GM12878 (cell line): ENCODE measurements at regions not wholly inside any gene's neighbourhood (a gene's known extent, or its start where the extent isn't known, plus 50 kb on each side); places are given as distances from the start of the nearest gene placed in this dataset.

Source experiments
- ATAC-seq: fragments of 200-7000 bp; cut with Tn5 transposase; 3 replicates; pipeline ENCODE4 v1.9.1; 2020; ENCODE audit warnings: mild to moderate bottlenecking, moderate library complexity
- BruUV-seq: library from RNA; stranded (reverse); fragments of 400-500 nt; replicated peaks from 2 replicates; lab custom pipeline; 2021; lab: Mats Ljungman, UMichigan
- CTCF ChIA-PET: fragments of 300-600 bp; sonication (Branson Sonifier 250); formaldehyde crosslinking; extraction: SDS; loops from one replicate; lab custom pipeline; 2021; ENCODE audit warnings: inconsistent platforms; lab: Yijun Ruan, JAX
- POLR2A ChIA-PET: fragments of 350-600 bp; formaldehyde crosslinking; extraction: SDS; loops from one replicate; lab custom pipeline; 2021; ENCODE audit warnings: inconsistent platforms; lab: Charles Lee
- RAD21 ChIA-PET: fragments of 300-600 bp; sonication (Branson Sonifier 250); formaldehyde crosslinking; loops from one replicate; lab custom pipeline; 2023; ENCODE audit warnings: antibody characterized with exemption; ENCODE audit not compliant: unreplicated experiment; lab: Charles Lee
- SMC1A ChIA-PET: fragments of 300-600 bp; sonication (Branson Sonifier 250); formaldehyde crosslinking; loops from one replicate; lab custom pipeline; 2023; ENCODE audit not compliant: unreplicated experiment, uncharacterized antibody; lab: Charles Lee
- DNase-seq: peaks from one replicate; pipeline ENCODE4 v3.0.0-alpha.2; 2011; ENCODE audit warnings: low read depth, low spot score
- FAIRE-seq: peaks from 3 replicates; lab custom pipeline; 2011; peaks lifted over from hg19 to GRCh38; lab: Jason Lieb, UNC
- H2AFZ ChIP-seq: 2 replicates; pipeline ENCODE4 v1.6.0; 2011; ENCODE audit warnings: low read depth, low read length, control low read depth; ENCODE audit not compliant: control insufficient read depth
- H3K27ac ChIP-seq: 2 replicates; pipeline ENCODE4 v1.5.1; 2011; ENCODE audit warnings: control low read depth; ENCODE audit not compliant: control insufficient read depth, insufficient read depth
- H3K27me3 ChIP-seq, 2 experiments: replicated peaks in 1 of 2; 2 replicates each; pipeline versions ENCODE4 v1.6.0 to v1.6.1; 2011; ENCODE audit warnings: low read length in 1 of 2; ENCODE audit not compliant: control insufficient read depth in 2 of 2, insufficient read depth in 2 of 2
- H3K36me3 ChIP-seq, 2 experiments: 2 replicates each; pipeline ENCODE4 v1.5.1; 2011; ENCODE audit warnings: low read length in 1 of 2; ENCODE audit not compliant: control insufficient read depth in 2 of 2, insufficient read depth in 2 of 2
- H3K4me1 ChIP-seq: 2 replicates; pipeline ENCODE4 v1.6.1; 2011; ENCODE audit warnings: mild to moderate bottlenecking, low read length, moderate library complexity, mixed read lengths; ENCODE audit not compliant: control insufficient read depth, insufficient read depth
- H3K4me2 ChIP-seq: 2 replicates; pipeline ENCODE4 v1.6.0; 2011; ENCODE audit warnings: control low read depth; ENCODE audit not compliant: control insufficient read depth, insufficient read depth
- H3K4me3 ChIP-seq: fragments of 200-600 bp; sonication (generic); 2 replicates; pipeline ENCODE4 v1.5.1; 2016
- H3K79me2 ChIP-seq: 2 replicates; pipeline ENCODE4 v1.6.0; 2011; ENCODE audit warnings: low read length; ENCODE audit not compliant: control insufficient read depth, insufficient read depth
- H3K9ac ChIP-seq: 2 replicates; pipeline ENCODE4 v1.8.0; 2011; ENCODE audit warnings: low read length, control low read depth, mixed read lengths; ENCODE audit not compliant: control insufficient read depth, insufficient read depth
- H3K9me3 ChIP-seq: replicated peaks from 3 replicates; pipeline ENCODE4 v1.5.1; 2011; ENCODE audit warnings: mild to moderate bottlenecking, low read length; ENCODE audit not compliant: control insufficient read depth, insufficient read depth
- H4K20me1 ChIP-seq: 2 replicates; pipeline ENCODE4 v1.6.0; 2011; ENCODE audit not compliant: control insufficient read depth, insufficient read depth
- BRCA1 ChIP-seq: IDR thresholded peaks from 2 replicates; pipeline ENCODE4 v1.6.1; 2011; ENCODE audit warnings: low read depth, low read length, improper control_type of control experiment
- DPF2 ChIP-seq: fragments of 450-650 bp; IDR thresholded peaks from 2 replicates; pipeline ENCODE4 v1.6.1; 2017; ENCODE audit warnings: mild to moderate bottlenecking
- FOXK2 ChIP-seq: fragments of 450-650 bp; IDR thresholded peaks from 2 replicates; pipeline ENCODE4 v1.6.1; 2017; ENCODE audit warnings: mild to moderate bottlenecking, moderate library complexity
- KAT2A ChIP-seq: conservative IDR thresholded peaks from 2 replicates; pipeline ENCODE4 v1.6.1; 2011; ENCODE audit warnings: low read depth, low read length; ENCODE audit not compliant: control insufficient read depth
- KDM1A ChIP-seq: fragments of 200-600 bp; sonication (generic); IDR thresholded peaks from 2 replicates; pipeline ENCODE4 v1.6.1; 2016; ENCODE audit warnings: borderline replicate concordance
- LARP7 ChIP-seq: fragments of 450-650 bp; IDR thresholded peaks from 2 replicates; pipeline ENCODE4 v1.6.1; 2017; ENCODE audit warnings: mild to moderate bottlenecking
- MYB ChIP-seq: fragments of 150-350 bp; IDR thresholded peaks from 2 replicates; pipeline ENCODE4 v1.6.1; 2014; ENCODE audit warnings: mild to moderate bottlenecking, low read depth, low read length, borderline replicate concordance
- NRF1 ChIP-seq: conservative IDR thresholded peaks from 2 replicates; pipeline ENCODE4 v1.6.1; 2011; ENCODE audit warnings: mild to moderate bottlenecking, low read depth, low read length, improper control_type of control experiment
- PAX8 ChIP-seq: fragments of 450-650 bp; IDR thresholded peaks from 2 replicates; pipeline ENCODE4 v1.6.1; 2017; ENCODE audit warnings: mild to moderate bottlenecking, moderate library complexity
- RCOR1 ChIP-seq: conservative IDR thresholded peaks from 2 replicates; pipeline ENCODE4 v1.6.1; 2012; ENCODE audit warnings: low read depth, low read length, improper control_type of control experiment
- SRF ChIP-seq, 2 experiments: IDR thresholded peaks; 2 replicates each; pipeline ENCODE4 v1.6.1; 2011; ENCODE audit warnings: low read depth in 2 of 2, low read length in 2 of 2, mild to moderate bottlenecking in 1 of 2, moderate library complexity in 1 of 2
- TAF1 ChIP-seq: IDR thresholded peaks from 2 replicates; pipeline ENCODE4 v1.6.1; 2011; ENCODE audit warnings: mild to moderate bottlenecking, low read depth, low read length, borderline replicate concordance
- ZNF207 ChIP-seq: fragments of 450-650 bp; IDR thresholded peaks from 2 replicates; pipeline ENCODE4 v1.6.1; 2014; ENCODE audit warnings: antibody characterized with exemption, mild to moderate bottlenecking, borderline replicate concordance
- ZNF24 ChIP-seq: fragments of 450-650 bp; IDR thresholded peaks from 2 replicates; pipeline ENCODE4 v1.6.1; 2017; ENCODE audit warnings: antibody characterized with exemption, mild to moderate bottlenecking
- in situ Hi-C: fragments of 300-500 bp; cut with MboI; formaldehyde crosslinking; loops from 9 replicates; pipeline ENCODE4 v1.14.3; 2018; ENCODE audit warnings: mixed read lengths
- intact Hi-C: fragments of 100-400 bp; cut with micrococcal nuclease; formaldehyde crosslinking; loops from one replicate; pipeline ENCODE4 v1.14.2; 2022; ENCODE audit not compliant: unreplicated experiment
- TF ChIP-seq, protein P1 (sequence below): IDR thresholded peaks from 2 replicates; pipeline ENCODE4 v1.6.1; 2012; ENCODE audit warnings: low read depth, low read length, improper control_type of control experiment
- TF ChIP-seq, protein P2 (sequence below): fragments of 450-650 bp; conservative IDR thresholded peaks from 2 replicates; pipeline ENCODE4 v1.6.1; 2017; ENCODE audit warnings: mild to moderate bottlenecking, moderate library complexity
- TF ChIP-seq, protein P3 (sequence below): fragments of 150-350 bp; IDR thresholded peaks from 2 replicates; pipeline ENCODE4 v1.6.1; 2016; ENCODE audit warnings: low read depth, low read length
- TF ChIP-seq, protein P4 (sequence below), 3 experiments: IDR thresholded peaks in 2 of 3; conservative IDR thresholded peaks in 1 of 3; 2 replicates each; pipeline ENCODE4 v1.5.1; 2011; ENCODE audit warnings: low read depth in 3 of 3, low read length in 3 of 3, mild to moderate bottlenecking in 3 of 3, control low read depth in 2 of 3, moderate library complexity in 2 of 3, inconsistent platforms in 1 of 3, mixed read lengths in 1 of 3; ENCODE audit not compliant: control insufficient read depth in 2 of 3, insufficient read depth in 1 of 3; ENCODE audit errors: extremely low read depth in 1 of 3

DNA sequence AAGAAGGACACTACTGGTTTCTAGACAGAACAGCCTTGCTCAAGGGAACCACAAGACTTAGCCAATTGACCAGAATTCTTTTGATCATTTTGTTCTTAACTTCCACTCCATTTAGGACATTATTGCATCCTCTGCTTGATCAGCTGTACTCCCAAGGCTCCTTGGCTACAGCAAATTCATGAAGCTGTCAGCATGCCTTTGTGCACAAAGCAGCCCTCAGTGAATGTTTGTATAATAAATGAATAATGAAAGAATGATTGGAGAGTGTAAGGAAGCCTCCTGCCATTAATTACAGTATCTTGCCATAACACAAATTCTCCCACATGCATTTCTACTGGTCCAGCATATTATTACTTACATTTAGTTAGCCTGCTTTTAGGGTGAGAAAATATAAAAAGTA, 449.6 kb downstream of the SLCO4C1 start:
- Histone ChIP-seq H3K9me3 (no peaks in the 10 kb centered on the region), H3K4me2 (no peak overlapping the region), H4K20me1 (no peaks in the 10 kb centered on the region), H3K27me3 (no peaks in the 10 kb centered on the region), H3K79me2 (no peaks in the 10 kb centered on the region), H3K9ac (no peak overlapping the region), H2AFZ (no peak overlapping the region), H3K4me1 (no peaks in the 10 kb centered on the region), H3K36me3 (no peaks in the 10 kb centered on the region), H3K27ac (no peak overlapping the region), H3K4me3 (no peak overlapping the region)
- TF ChIP-seq MYB: no peak
- no peak for TF ChIP-seq FOXK2
- TF ChIP-seq SRF (IDR thresholded peaks at IDR 0.05; ENCODE audit: low read depth in 2 of 2, low read length in 2 of 2): no peak
- no peak for TF ChIP-seq ZNF24
- no peak for TF ChIP-seq RCOR1
- TF ChIP-seq, protein P1, sequence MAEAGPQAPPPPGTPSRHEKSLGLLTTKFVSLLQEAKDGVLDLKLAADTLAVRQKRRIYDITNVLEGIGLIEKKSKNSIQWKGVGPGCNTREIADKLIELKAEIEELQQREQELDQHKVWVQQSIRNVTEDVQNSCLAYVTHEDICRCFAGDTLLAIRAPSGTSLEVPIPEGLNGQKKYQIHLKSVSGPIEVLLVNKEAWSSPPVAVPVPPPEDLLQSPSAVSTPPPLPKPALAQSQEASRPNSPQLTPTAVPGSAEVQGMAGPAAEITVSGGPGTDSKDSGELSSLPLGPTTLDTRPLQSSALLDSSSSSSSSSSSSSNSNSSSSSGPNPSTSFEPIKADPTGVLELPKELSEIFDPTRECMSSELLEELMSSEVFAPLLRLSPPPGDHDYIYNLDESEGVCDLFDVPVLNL: no peak
- TF ChIP-seq, protein P2, sequence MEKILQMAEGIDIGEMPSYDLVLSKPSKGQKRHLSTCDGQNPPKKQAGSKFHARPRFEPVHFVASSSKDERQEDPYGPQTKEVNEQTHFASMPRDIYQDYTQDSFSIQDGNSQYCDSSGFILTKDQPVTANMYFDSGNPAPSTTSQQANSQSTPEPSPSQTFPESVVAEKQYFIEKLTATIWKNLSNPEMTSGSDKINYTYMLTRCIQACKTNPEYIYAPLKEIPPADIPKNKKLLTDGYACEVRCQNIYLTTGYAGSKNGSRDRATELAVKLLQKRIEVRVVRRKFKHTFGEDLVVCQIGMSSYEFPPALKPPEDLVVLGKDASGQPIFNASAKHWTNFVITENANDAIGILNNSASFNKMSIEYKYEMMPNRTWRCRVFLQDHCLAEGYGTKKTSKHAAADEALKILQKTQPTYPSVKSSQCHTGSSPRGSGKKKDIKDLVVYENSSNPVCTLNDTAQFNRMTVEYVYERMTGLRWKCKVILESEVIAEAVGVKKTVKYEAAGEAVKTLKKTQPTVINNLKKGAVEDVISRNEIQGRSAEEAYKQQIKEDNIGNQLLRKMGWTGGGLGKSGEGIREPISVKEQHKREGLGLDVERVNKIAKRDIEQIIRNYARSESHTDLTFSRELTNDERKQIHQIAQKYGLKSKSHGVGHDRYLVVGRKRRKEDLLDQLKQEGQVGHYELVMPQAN: no peak
- TF ChIP-seq, protein P3, sequence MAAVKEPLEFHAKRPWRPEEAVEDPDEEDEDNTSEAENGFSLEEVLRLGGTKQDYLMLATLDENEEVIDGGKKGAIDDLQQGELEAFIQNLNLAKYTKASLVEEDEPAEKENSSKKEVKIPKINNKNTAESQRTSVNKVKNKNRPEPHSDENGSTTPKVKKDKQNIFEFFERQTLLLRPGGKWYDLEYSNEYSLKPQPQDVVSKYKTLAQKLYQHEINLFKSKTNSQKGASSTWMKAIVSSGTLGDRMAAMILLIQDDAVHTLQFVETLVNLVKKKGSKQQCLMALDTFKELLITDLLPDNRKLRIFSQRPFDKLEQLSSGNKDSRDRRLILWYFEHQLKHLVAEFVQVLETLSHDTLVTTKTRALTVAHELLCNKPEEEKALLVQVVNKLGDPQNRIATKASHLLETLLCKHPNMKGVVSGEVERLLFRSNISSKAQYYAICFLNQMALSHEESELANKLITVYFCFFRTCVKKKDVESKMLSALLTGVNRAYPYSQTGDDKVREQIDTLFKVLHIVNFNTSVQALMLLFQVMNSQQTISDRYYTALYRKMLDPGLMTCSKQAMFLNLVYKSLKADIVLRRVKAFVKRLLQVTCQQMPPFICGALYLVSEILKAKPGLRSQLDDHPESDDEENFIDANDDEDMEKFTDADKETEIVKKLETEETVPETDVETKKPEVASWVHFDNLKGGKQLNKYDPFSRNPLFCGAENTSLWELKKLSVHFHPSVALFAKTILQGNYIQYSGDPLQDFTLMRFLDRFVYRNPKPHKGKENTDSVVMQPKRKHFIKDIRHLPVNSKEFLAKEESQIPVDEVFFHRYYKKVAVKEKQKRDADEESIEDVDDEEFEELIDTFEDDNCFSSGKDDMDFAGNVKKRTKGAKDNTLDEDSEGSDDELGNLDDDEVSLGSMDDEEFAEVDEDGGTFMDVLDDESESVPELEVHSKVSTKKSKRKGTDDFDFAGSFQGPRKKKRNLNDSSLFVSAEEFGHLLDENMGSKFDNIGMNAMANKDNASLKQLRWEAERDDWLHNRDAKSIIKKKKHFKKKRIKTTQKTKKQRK: no peak
- TF ChIP-seq KDM1A: no peak
- TF ChIP-seq PAX8: no peak
- TF ChIP-seq DPF2: no peak
- no peak for TF ChIP-seq BRCA1
- no peak for TF ChIP-seq LARP7
- TF ChIP-seq NRF1: no peak
- TF ChIP-seq TAF1: no peak
- TF ChIP-seq, protein P4, sequence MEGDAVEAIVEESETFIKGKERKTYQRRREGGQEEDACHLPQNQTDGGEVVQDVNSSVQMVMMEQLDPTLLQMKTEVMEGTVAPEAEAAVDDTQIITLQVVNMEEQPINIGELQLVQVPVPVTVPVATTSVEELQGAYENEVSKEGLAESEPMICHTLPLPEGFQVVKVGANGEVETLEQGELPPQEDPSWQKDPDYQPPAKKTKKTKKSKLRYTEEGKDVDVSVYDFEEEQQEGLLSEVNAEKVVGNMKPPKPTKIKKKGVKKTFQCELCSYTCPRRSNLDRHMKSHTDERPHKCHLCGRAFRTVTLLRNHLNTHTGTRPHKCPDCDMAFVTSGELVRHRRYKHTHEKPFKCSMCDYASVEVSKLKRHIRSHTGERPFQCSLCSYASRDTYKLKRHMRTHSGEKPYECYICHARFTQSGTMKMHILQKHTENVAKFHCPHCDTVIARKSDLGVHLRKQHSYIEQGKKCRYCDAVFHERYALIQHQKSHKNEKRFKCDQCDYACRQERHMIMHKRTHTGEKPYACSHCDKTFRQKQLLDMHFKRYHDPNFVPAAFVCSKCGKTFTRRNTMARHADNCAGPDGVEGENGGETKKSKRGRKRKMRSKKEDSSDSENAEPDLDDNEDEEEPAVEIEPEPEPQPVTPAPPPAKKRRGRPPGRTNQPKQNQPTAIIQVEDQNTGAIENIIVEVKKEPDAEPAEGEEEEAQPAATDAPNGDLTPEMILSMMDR (IDR thresholded peaks at IDR 0.05 in 2 of 3, conservative IDR thresholded peaks at IDR 0.05 in 1 of 3; ENCODE audit: control insufficient read depth in 2 of 3, extremely low read depth in 1 of 3, insufficient read depth in 1 of 3, low read depth in 3 of 3, low read length in 3 of 3): no peak
- no peak for TF ChIP-seq ZNF207
- TF ChIP-seq KAT2A: no peak
- ATAC-seq (no peak), FAIRE-seq (no peak), DNase-seq (no peak)
- ChIA-PET CTCF (no interaction called here), RAD21 (no interaction called here), SMC1A (no interaction called here), POLR2A (no interaction called here)
- no TSS peak for BruUV-seq
- intact Hi-C loops (no loop called here), in situ Hi-C loops (no loop called here)
